HG02884 (cell line): ENCODE measurements at regions not wholly inside any gene's neighbourhood (a gene's known extent, or its start where the extent isn't known, plus 50 kb on each side); places are given as distances from the start of the nearest gene placed in this dataset.
"Not testable (repeated sequence)": the region's sequence is repeated elsewhere in the genome, so short reads cannot be mapped to it uniquely, and the experiment has no call there.

Source experiments
- ATAC-seq: cut with Tn5 transposase; IDR thresholded peaks from one replicate; pipeline ENCODE4 v1.9.1; 2021; ENCODE audit warnings: mild to moderate bottlenecking, moderate library complexity; ENCODE audit not compliant: unreplicated experiment

GRCh38 chr17:33873201-33873617 is 381.9 kb upstream of the CCL2 start:
- ATAC-seq: no peak

GRCh38 chr17:33874617-33875060 is 380.4 kb upstream of the CCL2 start:
- ATAC-seq: no peak

GRCh38 chr17:33875973-33876372 is 379.1 kb upstream of the CCL2 start:
- ATAC-seq: no peak

- not testable (repeated sequence) for ATAC-seq
Observed at GRCh38 chr17:33882273-33882672, 372.8 kb upstream of the CCL2 start.

GRCh38 chr17:33882677-33883076 is 372.4 kb upstream of the CCL2 start:
- not testable (repeated sequence) for ATAC-seq

- ATAC-seq: no peak
Observed at GRCh38 chr17:33888455-33888854, 366.6 kb upstream of the CCL2 start.

GRCh38 chr17:33889040-33889439 is 366.0 kb upstream of the CCL2 start:
- no peak for ATAC-seq

GRCh38 chr17:33889766-33890165 is 365.3 kb upstream of the CCL2 start:
- ATAC-seq: no peak

GRCh38 chr17:33892717-33893591 is 362.1 kb upstream of the CCL2 start:
- no peak for ATAC-seq

- ATAC-seq: no peak
Observed at GRCh38 chr17:33895491-33895890, 359.6 kb upstream of the CCL2 start.

GRCh38 chr17:33896263-33896662 is 358.8 kb upstream of the CCL2 start:
- no peak for ATAC-seq

GRCh38 chr17:33901085-33901484 is 354.0 kb upstream of the CCL2 start:
- no peak for ATAC-seq

GRCh38 chr17:33902901-33903449 is 352.1 kb upstream of the CCL2 start:
- no peak for ATAC-seq

- ATAC-seq: no peak
Observed at GRCh38 chr17:33904476-33904875, 350.6 kb upstream of the CCL2 start.

- ATAC-seq: no peak
Observed at GRCh38 chr17:33905338-33905800, 349.7 kb upstream of the CCL2 start.

GRCh38 chr17:33908363-33909064 is 346.6 kb upstream of the CCL2 start:
- ATAC-seq: no peak

- no peak for ATAC-seq
Observed at GRCh38 chr17:33910200-33910857, 344.8 kb upstream of the CCL2 start.

GRCh38 chr17:33914125-33914524 is 341.0 kb upstream of the CCL2 start:
- no peak for ATAC-seq

- no peak for ATAC-seq
Observed at GRCh38 chr17:33922971-33923370, 332.1 kb upstream of the CCL2 start.

GRCh38 chr17:33924104-33924503 is 331.0 kb upstream of the CCL2 start:
- ATAC-seq: no peak

- ATAC-seq: no peak
Observed at GRCh38 chr17:33925649-33926048, 329.4 kb upstream of the CCL2 start.
